Choroid plexus epithelial cell (primary cell): ENCODE measurements at regions not wholly inside any gene's neighbourhood (a gene's known extent, or its start where the extent isn't known, plus 50 kb on each side); places are given as distances from the start of the nearest gene placed in this dataset.

ENCODE experiments used
- DNase-seq: peaks from one replicate; pipeline ENCODE4 v3.0.0-alpha.2; 2010; ENCODE audit warnings: low read depth
- H3K4me3 ChIP-seq: 2 replicates; pipeline ENCODE4 v1.5.1; 2011; ENCODE audit warnings: low read depth, mild to moderate bottlenecking, control low read depth, low read length, moderate library complexity
- TF ChIP-seq, protein P1 (sequence below): conservative IDR thresholded peaks from 2 replicates; pipeline ENCODE4 v1.5.1; 2011; ENCODE audit warnings: low read depth, mild to moderate bottlenecking, control low read depth, inconsistent platforms, low read length, moderate library complexity

DNA sequence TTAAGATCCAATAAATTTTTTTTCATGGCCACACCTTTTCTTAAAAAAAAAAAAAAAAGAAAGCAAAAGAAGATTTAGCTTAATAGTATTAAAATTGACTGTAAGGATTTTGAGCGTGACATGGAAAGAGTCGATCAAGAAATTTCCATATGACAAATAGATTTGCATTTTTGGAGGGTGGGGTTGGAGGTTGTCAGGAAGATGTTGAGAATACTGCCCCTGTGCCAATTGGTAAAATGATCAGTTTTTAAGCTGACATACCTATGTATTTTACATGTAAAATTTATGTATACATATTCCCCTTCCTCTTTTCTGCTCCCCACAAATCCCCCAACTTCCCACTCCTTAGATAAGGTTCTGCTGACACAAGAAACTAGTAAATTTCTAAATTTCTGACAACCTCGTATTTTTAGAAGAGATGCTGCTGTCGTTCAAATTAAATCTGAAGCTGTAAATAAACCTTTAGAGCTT, 520.9 kb downstream of the CD83 start:
- TF ChIP-seq, protein P1, sequence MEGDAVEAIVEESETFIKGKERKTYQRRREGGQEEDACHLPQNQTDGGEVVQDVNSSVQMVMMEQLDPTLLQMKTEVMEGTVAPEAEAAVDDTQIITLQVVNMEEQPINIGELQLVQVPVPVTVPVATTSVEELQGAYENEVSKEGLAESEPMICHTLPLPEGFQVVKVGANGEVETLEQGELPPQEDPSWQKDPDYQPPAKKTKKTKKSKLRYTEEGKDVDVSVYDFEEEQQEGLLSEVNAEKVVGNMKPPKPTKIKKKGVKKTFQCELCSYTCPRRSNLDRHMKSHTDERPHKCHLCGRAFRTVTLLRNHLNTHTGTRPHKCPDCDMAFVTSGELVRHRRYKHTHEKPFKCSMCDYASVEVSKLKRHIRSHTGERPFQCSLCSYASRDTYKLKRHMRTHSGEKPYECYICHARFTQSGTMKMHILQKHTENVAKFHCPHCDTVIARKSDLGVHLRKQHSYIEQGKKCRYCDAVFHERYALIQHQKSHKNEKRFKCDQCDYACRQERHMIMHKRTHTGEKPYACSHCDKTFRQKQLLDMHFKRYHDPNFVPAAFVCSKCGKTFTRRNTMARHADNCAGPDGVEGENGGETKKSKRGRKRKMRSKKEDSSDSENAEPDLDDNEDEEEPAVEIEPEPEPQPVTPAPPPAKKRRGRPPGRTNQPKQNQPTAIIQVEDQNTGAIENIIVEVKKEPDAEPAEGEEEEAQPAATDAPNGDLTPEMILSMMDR: no peak
- no peak overlapping the region for H3K4me3 ChIP-seq
- no peak for DNase-seq

- peak; percentile 39 for DNase-seq
- H3K4me3 ChIP-seq: no peak overlapping the region
- TF ChIP-seq, protein P1: no peak
These were observed 521.6 kb downstream of the CD83 start for GRCh38 chr6:14638906-14639761.

GRCh38 chr6:14639983-14640599, 522.5 kb downstream of the CD83 start:
- H3K4me3 ChIP-seq: no peak overlapping the region
- TF ChIP-seq, protein P1: no peak
- no peak for DNase-seq

GRCh38 chr6:14640631-14641030, 523.1 kb downstream of the CD83 start:
- no peak for DNase-seq
- TF ChIP-seq, protein P1: no peak
- no peak overlapping the region for H3K4me3 ChIP-seq

DNA sequence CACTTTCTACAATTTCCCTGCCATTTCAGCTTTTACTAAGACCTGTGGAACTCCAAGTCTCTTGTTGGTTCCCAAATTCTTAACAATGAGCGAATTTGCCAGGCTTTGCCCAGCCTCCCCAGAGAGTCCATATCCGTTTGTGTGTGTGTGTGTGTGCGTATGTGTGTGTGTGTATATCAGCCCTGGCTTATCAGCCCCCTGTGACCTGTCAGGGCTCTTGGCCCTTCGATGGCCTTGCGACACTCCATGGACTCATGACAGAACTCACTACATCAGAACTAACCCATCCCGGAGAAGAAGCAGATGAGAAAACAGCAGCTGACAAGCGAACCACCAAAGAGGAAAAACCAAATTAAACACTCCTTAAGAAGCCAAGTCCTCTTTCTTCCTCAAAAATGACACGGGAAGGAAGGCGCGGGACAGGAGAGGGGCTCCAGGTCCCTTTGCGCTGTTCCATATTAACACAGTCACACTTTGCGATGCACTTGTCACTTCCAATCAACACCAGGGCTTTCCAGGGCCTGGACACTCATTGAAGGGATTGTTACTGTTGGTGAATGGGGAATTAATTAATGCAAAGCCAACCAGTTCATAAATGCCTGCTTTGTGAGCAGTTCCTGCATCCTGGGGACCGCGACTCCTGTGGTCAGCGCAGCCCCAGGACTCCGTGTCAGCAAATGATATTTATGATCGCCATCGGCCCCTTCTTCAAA, 524.0 kb downstream of the CD83 start:
- no peak for DNase-seq
- TF ChIP-seq, protein P1: no peak
- H3K4me3 ChIP-seq: no peak overlapping the region

GRCh38 chr6:14642136-14642505, 524.5 kb downstream of the CD83 start:
- TF ChIP-seq, protein P1: no peak
- DNase-seq: no peak
- H3K4me3 ChIP-seq: no peak overlapping the region
